GM19438 (cell line): ENCODE measurements at regions not wholly inside any gene's neighbourhood (a gene's known extent, or its start where the extent isn't known, plus 50 kb on each side); places are given as distances from the start of the nearest gene placed in this dataset.
"Not testable (repeated sequence)": the region's sequence is repeated elsewhere in the genome, so short reads cannot be mapped to it uniquely, and the experiment has no call there.

ENCODE experiments used
- ATAC-seq: cut with Tn5 transposase; IDR thresholded peaks from one replicate; pipeline ENCODE4 v1.9.1; 2021; ENCODE audit warnings: low read depth; ENCODE audit not compliant: unreplicated experiment

DNA sequence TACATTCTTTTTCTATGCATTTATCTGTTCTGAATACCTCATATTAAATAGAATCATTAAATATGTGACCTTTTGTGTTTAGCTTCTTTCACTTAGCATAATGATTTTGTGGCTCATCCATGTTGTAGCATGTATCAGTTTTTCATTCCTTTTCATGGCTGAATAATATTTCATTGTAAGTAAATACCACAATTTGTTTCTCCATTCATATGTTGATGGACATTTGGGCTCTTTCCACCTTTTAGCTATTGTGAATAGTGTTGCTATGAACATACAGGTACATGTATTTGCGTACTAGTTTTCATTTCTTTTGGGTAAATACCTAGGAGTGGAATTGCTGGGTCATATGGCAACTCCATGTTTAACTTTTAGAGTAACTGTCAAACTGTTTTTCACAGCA lies 85.1 kb downstream of the GNL3L start:
- ATAC-seq, result no peak

DNA sequence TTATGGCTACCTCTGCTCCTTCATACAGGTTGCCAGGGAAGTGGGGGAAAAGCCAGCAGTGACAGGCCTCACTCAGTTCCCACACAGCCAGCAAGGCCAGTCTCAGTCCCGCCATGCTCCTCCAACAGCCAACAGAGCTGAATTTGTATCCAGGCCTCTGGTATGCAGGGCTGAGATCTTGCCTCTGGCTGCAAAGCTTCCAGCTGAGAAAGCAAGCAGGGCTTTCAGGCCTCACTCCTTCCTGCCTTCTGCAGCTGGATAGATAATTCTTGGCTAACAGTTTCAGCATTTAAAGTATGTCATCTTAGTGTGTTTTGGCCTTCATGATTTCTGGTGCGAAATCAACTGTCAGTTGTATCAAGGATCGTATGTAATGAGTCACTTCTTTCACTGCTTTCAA lies 103.6 kb downstream of the GNL3L start:
- ATAC-seq, result no peak

DNA sequence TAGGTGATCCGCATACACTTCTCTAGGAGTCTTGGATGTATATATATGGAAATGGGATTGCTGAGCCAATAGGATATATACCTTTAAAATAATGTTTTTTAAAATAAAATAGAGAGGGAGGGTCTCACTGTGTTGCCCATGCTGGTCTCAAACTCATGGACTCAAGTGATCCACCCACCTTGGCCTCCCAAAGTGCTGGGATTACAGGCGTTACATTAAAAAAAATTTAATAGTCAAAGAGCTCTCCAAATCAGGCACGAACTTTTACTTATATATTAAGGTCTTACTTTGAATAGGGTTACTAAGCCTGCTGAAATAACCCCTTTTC lies 109.0 kb downstream of the GNL3L start:
- no peak for ATAC-seq

DNA sequence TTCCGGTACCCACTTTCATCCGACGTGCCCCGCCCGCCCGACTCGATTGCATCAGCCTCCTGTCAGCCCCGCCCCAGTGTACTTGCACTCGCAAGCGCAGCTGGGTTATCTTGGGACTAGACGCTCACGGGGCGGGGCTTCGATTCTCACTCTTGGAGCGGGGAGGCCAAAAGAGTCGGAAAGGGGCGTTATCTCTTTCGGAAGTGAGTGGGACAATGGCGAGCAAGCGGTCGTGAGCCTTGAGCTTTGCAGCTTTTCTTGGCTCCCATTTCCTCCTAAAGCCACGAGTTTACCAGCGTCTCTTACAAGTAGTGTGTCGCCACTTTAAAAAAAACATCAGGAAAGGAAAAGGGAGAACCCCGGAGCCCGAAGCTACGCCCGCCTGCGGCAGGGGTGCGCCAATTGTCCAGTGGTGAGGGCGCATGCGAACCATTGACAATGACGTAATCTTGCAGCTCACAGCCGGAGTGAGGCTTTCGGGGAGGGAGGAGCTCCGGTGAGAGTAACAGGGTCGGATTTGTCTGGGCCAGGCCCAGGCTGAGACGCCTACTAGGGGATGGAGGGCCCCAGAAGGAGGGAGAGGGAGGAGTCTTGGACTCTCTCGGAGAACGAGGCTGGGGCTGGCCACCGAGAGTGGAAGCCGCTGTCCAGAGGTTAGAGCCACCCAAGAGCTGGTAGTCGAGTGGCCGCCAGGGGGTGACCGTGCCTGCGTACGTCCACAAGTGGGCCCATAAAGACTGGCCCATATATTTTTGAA lies 109.5 kb downstream of the GNL3L start:
- peak; percentile 87 for ATAC-seq

DNA sequence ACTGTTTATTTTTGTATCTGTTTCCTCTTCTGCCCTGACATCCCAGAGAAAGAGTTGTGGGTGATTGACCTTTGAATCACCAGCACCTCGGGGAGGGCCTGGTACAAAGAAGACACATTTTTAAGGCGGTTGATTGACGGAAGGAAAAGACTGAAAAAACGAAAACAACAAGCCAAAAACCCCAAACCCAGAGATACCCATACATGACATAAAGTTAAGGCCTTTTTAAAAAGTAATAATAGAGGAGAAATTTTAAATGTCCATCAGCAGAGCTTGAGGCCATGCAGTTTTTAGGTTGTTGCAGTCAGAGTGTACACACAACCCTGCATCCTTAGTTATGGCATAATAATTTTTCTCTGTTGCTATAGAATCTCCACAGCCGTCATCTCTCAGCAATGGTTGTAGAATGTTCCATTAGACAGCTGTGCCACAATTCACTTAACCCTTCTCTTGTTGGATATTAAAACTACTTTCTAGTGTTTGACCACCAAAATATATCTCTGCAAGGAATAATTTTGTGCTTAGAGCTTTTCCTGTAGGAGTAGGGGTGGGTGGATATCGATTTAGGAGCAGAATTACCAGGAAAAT lies 110.2 kb downstream of the GNL3L start:
- no peak for ATAC-seq

DNA sequence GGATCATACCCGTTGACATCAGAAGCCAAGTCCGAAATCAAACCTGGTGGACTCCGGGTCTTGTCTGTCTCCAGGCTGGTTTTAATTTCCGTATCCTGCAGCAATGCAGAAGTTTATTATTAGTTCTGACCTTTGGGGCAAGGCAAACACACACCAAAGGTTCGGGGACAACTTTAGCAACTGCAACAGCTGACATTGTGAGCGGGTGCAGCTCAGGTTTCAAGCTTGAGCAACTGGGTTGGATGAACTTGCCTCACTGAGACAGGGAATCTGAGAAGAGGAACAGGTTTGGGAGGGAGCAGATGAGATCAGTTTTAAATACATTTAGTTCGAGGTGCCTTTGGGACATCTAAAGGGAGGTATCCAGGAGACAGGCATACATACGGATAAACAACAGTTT lies 110.7 kb downstream of the GNL3L start:
- ATAC-seq, result no peak

DNA sequence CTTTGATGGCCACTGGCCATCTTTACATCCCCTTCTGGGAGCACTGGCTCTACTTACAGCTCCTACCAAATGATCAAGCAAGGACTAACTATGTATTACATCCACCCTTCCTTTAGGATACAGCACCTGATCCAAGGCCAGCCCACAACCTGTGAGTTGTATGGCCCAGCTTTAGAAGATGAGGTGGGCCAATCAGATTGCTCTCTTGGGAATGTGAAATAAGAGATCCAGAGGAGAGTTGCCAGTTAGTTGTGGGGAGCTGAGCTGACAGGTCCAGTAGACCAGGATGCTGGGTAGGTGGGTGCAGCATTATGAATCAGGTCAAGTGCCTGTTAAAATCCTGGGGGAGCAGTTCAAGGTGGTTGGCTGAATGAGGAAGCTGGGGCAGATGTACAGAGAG lies 111.5 kb downstream of the GNL3L start:
- no peak for ATAC-seq

DNA sequence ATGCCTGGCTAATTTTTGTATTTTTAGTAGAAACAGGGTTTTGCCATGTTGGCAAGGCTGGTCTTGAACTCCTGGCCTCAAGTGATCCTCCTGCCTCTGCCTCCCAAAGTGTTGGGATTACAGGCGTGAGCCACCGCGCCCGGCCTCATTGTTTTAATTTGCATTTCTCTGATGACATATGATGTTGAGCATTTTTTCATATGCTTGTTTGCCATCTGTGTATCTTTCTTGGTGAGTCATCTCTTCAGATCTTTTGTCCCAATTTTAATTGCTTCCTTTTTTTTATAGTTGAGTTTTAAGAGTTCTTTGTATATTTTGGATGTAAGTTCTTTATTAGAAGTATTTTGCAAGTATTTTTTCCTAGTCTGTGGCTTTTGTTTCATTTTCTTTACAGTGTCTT lies 117.6 kb downstream of the GNL3L start:
- ATAC-seq, result not testable (repeated sequence)

DNA sequence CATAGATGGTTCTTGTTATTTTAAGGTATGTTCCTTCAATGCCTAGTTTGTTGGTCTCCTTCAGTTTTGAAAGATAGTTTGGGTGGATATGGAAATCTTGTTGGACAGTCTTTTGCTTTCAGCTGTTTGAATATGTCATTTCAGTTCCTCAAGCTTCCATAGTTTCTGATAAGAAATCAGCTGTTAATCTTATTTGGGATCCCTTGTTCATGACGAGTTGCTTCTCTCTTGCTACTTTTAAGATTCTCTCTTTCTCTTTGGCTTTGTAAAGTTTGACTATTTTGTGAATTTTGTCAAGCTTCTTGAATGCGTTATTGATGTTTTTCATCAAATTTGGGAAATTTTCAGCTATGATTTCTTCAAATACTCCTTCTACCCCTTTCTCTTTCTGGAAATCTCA lies 129.5 kb downstream of the GNL3L start:
- ATAC-seq, result no peak

DNA sequence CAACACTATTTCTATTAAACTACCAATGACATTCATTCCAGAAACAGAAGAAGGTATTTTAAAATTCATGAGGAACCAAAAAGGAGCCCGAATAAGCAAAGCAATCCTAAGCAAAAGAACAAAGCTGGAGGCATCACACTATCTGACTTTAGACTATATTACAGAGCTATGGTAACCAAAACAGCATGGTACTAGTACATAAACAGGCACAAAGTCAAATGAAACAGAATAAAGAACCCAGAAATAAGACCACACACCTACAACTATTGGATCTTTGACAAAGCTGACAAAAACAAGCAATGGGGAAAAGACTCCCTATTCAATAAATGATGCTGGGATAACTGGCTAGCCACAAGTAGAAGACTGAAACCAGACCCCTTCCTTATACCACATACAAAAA lies 122.3 kb downstream of the ITIH6 start:
- no peak for ATAC-seq

DNA sequence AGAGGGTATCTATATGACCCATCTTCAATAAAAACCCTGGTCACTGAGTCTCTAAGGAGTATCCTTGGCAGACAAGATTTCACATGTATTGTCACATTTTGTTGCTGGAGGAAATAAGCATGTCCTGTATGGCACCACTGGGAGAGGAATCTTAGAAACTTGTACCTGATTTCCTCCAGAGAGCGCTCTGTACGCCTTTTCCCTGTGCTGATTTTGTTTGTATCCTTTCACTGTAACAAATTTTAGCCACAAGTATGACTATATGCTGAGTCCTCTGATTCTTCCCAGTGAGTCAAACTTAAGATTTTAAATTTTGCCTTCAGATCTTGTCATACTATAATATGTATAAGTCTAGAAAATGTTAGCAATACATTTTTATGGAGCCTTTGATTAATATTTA lies 102.8 kb downstream of the ITIH6 start:
- no peak for ATAC-seq

DNA sequence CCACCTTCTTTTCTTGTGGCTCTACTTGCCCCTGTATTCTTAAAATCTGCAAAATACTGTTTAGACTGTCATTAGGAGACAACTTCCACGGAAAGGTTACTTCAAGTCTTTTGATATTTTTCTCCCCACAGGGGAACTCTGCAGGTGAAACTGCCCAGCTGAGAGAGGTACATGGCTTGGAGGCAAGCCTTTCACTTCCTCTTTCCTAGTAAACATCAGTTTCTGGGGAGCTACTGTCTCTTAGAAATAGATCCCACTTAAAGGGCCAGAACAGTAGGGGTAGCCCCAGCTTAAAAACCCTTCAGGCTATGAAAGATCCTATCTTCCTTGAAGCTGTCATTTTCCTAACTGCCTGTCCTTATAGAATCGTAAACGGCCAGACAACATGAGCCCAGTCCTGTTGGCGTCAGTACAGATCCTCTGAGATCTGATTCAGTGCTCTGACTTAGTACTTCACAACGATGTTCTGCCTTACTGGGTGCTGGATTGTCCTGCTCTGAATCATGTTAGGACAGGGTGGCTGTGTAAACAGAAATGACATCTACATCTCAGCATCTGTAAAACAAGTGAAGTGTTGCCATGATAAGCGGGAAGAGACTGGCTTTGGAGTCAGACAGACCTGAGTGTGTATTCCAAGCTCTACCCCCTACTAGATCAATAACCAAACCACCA lies 102.1 kb downstream of the ITIH6 start:
- ATAC-seq, result peak; percentile 99
